ENCODE measurements at regions not wholly inside any gene's neighbourhood (a gene's known extent, or its start where the extent isn't known, plus 50 kb on each side); places are given as distances from the start of the nearest gene placed in this dataset.

GRCh38 chrX:49756692-49757091 lies 60.9 kb upstream of the PAGE1 start:
- no peak for DNase-seq
- ATAC-seq, result no peak
- Histone ChIP-seq H3K27ac (no peak overlapping the region), H3K36me3 (ENCODE audit: insufficient read depth in 1 of 2, low read depth in 1 of 2) (no peaks in the 10 kb centered on the region), H3K9me3 (no peaks in the 10 kb centered on the region), H3K4me3 (no peak overlapping the region), H3K27me3 (ENCODE audit: insufficient read depth in 3 of 3, low read length in 2 of 3) (peaks cover 0 to 31% (median 0%) of the 10 kb centered on the region in 3 donors), H3K4me1 (no peaks in the 10 kb centered on the region)
- no peak for TF ChIP-seq CTCF (IDR thresholded peaks at IDR 0.05)
- intact Hi-C loops (cut with DNase I), result loop anchor here in 1 of 2 donors (5.0 kb wide), 1 partner anchor 129 kb away; no protein-coding TSS in a partner anchor
- 30 to 45% (median 44%) methylated on average over 2 of the region's 2 CpGs for WGBS, 3 donors

- Histone ChIP-seq H3K4me1 (no peaks in the 10 kb centered on the region), H3K36me3 (ENCODE audit: insufficient read depth in 1 of 2, low read depth in 1 of 2) (no peaks in the 10 kb centered on the region), H3K27me3 (ENCODE audit: insufficient read depth in 3 of 3, low read length in 2 of 3) (peaks cover 0 to 32% (median 0%) of the 10 kb centered on the region in 3 donors), H3K27ac (no peak overlapping the region), H3K9me3 (no peaks in the 10 kb centered on the region), H3K4me3 (no peak overlapping the region)
- WGBS, 3 donors, result 4 to 16% (median 10%) methylated on average over 6 of the region's 6 CpGs
- ATAC-seq (peak; percentile 64 to 85 (median 76)), DNase-seq (peak; percentile 20 to 56)
- peak; percentile 71 for TF ChIP-seq CTCF (IDR thresholded peaks at IDR 0.05)
- intact Hi-C loops (cut with DNase I), result loop anchor here in 1 of 2 donors (5.0 kb wide), 2 partner anchors 127 to 462 kb away; no protein-coding TSS in a partner anchor
Observed at GRCh38 chrX:49754233-49754857, 58.6 kb upstream of the PAGE1 start.

GRCh38 chrX:49753691-49754090 lies 57.9 kb upstream of the PAGE1 start:
- intact Hi-C loops (cut with DNase I), result loop anchor here in 1 of 2 donors (5.0 kb wide), 2 partner anchors 126 to 461 kb away; no protein-coding TSS in a partner anchor

GRCh38 chrX:49748211-49748956 lies 52.6 kb upstream of the PAGE1 start:
- DNase-seq, result no peak
- Histone ChIP-seq H3K27me3 (ENCODE audit: insufficient read depth in 3 of 3, low read length in 2 of 3) (peaks cover 0 to 15% (median 0%) of the 10 kb centered on the region in 3 donors), H3K36me3 (ENCODE audit: insufficient read depth in 1 of 2, low read depth in 1 of 2) (no peaks in the 10 kb centered on the region), H3K4me3 (no peak overlapping the region), H3K4me1 (no peaks in the 10 kb centered on the region), H3K9me3 (no peaks in the 10 kb centered on the region), H3K27ac (no peak overlapping the region)
- intact Hi-C loops (cut with DNase I), result no loop called here
- no peak for TF ChIP-seq CTCF (IDR thresholded peaks at IDR 0.05)
- ATAC-seq, result no peak
- WGBS, 3 donors, result 14 to 31% (median 21%) methylated on average over 2 of the region's 2 CpGs

More at GRCh38 chrX:49753691-49754090, 57.9 kb upstream of the PAGE1 start:
- H3K36me3 ChIP-seq (ENCODE audit: insufficient read depth in 1 of 2, low read depth in 1 of 2), result no peaks in the 10 kb centered on the region
- ATAC-seq (no peak), DNase-seq (no peak)
- WGBS, 3 donors, result 82 to 92% (median 83%) methylated on average over 5 of the region's 5 CpGs
- TF ChIP-seq CTCF (IDR thresholded peaks at IDR 0.05), result no peak
- no peak overlapping the region for H3K27ac ChIP-seq
- no peaks in the 10 kb centered on the region for H3K9me3 ChIP-seq
- no peak overlapping the region for H3K4me3 ChIP-seq
- peaks cover 0 to 27% (median 0%) of the 10 kb centered on the region in 3 donors for H3K27me3 ChIP-seq (ENCODE audit: insufficient read depth in 3 of 3, low read length in 2 of 3)
- H3K4me1 ChIP-seq, result no peaks in the 10 kb centered on the region
